ENCODE measurements at regions not wholly inside any gene's neighbourhood (a gene's known extent, or its start where the extent isn't known, plus 50 kb on each side); places are given as distances from the start of the nearest gene placed in this dataset.

- no peak overlapping the region for H3K27ac ChIP-seq
- no peak for TF ChIP-seq POLR2AphosphoS5 (IDR thresholded peaks at IDR 0.05)
- H3K36me3 ChIP-seq, result no peaks in the 10 kb centered on the region
- DNase-seq (ENCODE audit: low spot score in 2 of 2), result no peak
- no peaks in the 10 kb centered on the region for H3K4me1 ChIP-seq
- no peaks in the 10 kb centered on the region for H3K27me3 ChIP-seq
- intact Hi-C loops (cut with DNase I; ENCODE audit: low total_unique reads), result no loop called here
- H3K4me3 ChIP-seq, result no peak overlapping the region
- no peaks in the 10 kb centered on the region for H3K9me3 ChIP-seq
Measured at GRCh38 chr12:75674393-75674792, 163.0 kb upstream of the KRR1 start.

- H3K27me3 ChIP-seq, result no peaks in the 10 kb centered on the region
- H3K4me3 ChIP-seq, result no peak overlapping the region
- H3K27ac ChIP-seq, result no peak overlapping the region
- no peaks in the 10 kb centered on the region for H3K4me1 ChIP-seq
- H3K36me3 ChIP-seq, result no peaks in the 10 kb centered on the region
- DNase-seq (ENCODE audit: low spot score in 2 of 2), result no peak
- no peaks in the 10 kb centered on the region for H3K9me3 ChIP-seq
- TF ChIP-seq POLR2AphosphoS5 (IDR thresholded peaks at IDR 0.05) (no peak), POLR2A (IDR thresholded peaks at IDR 0.05) (no peak)
- TF ChIP-seq, protein P1, sequence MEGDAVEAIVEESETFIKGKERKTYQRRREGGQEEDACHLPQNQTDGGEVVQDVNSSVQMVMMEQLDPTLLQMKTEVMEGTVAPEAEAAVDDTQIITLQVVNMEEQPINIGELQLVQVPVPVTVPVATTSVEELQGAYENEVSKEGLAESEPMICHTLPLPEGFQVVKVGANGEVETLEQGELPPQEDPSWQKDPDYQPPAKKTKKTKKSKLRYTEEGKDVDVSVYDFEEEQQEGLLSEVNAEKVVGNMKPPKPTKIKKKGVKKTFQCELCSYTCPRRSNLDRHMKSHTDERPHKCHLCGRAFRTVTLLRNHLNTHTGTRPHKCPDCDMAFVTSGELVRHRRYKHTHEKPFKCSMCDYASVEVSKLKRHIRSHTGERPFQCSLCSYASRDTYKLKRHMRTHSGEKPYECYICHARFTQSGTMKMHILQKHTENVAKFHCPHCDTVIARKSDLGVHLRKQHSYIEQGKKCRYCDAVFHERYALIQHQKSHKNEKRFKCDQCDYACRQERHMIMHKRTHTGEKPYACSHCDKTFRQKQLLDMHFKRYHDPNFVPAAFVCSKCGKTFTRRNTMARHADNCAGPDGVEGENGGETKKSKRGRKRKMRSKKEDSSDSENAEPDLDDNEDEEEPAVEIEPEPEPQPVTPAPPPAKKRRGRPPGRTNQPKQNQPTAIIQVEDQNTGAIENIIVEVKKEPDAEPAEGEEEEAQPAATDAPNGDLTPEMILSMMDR (IDR thresholded peaks at IDR 0.05), result no peak
- intact Hi-C loops (cut with DNase I; ENCODE audit: low total_unique reads), result no loop called here
Measured at GRCh38 chr12:75672200-75672599, 160.8 kb upstream of the KRR1 start.

DNA sequence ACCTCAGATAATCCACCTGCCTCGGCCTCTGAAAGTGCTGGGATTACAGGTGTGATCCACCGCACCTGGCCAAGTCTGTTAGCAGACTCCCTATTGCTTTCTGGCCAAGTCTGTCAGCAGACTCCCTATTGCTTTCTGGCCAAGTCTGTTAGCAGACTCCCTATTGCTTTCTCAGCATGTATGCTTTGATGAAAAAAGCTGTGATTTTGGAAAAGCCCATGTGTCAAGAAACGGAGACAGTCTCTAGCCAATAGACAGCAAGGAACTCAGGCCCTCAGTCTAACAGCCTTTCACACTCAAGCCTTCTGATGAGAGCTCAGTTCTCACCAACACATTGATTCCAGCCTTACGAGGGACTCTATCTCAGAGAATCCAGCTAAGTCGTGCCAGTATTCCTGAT is 158.8 kb upstream of the KRR1 start:
- intact Hi-C loops (cut with DNase I; ENCODE audit: low total_unique reads), result no loop called here
- no peaks in the 10 kb centered on the region for H3K27me3 ChIP-seq
- H3K27ac ChIP-seq, result no peak overlapping the region
- DNase-seq (ENCODE audit: low spot score in 2 of 2), result no peak
- H3K36me3 ChIP-seq, result no peaks in the 10 kb centered on the region
- H3K4me3 ChIP-seq, result no peak overlapping the region
- H3K9me3 ChIP-seq, result no peaks in the 10 kb centered on the region
- TF ChIP-seq, protein P1 (IDR thresholded peaks at IDR 0.05), result no peak
- no peak for TF ChIP-seq POLR2AphosphoS5 (IDR thresholded peaks at IDR 0.05)
- TF ChIP-seq POLR2A (IDR thresholded peaks at IDR 0.05), result no peak
- H3K4me1 ChIP-seq, result no peaks in the 10 kb centered on the region

- H3K4me1 ChIP-seq, result no peaks in the 10 kb centered on the region
- TF ChIP-seq POLR2AphosphoS5 (IDR thresholded peaks at IDR 0.05), result no peak
- TF ChIP-seq POLR2A (IDR thresholded peaks at IDR 0.05), result no peak
- TF ChIP-seq, protein P1 (IDR thresholded peaks at IDR 0.05), result no peak
- intact Hi-C loops (cut with DNase I; ENCODE audit: low total_unique reads), result no loop called here
- H3K36me3 ChIP-seq, result no peaks in the 10 kb centered on the region
- peak overlapping the region; percentile 25 to 36 for H3K27ac ChIP-seq
- no peaks in the 10 kb centered on the region for H3K27me3 ChIP-seq
- H3K9me3 ChIP-seq, result no peaks in the 10 kb centered on the region
- no peak for DNase-seq (ENCODE audit: low spot score in 2 of 2)
- H3K4me3 ChIP-seq, result no peak overlapping the region
Measured at GRCh38 chr12:75666939-75667334, 155.5 kb upstream of the KRR1 start.

DNA sequence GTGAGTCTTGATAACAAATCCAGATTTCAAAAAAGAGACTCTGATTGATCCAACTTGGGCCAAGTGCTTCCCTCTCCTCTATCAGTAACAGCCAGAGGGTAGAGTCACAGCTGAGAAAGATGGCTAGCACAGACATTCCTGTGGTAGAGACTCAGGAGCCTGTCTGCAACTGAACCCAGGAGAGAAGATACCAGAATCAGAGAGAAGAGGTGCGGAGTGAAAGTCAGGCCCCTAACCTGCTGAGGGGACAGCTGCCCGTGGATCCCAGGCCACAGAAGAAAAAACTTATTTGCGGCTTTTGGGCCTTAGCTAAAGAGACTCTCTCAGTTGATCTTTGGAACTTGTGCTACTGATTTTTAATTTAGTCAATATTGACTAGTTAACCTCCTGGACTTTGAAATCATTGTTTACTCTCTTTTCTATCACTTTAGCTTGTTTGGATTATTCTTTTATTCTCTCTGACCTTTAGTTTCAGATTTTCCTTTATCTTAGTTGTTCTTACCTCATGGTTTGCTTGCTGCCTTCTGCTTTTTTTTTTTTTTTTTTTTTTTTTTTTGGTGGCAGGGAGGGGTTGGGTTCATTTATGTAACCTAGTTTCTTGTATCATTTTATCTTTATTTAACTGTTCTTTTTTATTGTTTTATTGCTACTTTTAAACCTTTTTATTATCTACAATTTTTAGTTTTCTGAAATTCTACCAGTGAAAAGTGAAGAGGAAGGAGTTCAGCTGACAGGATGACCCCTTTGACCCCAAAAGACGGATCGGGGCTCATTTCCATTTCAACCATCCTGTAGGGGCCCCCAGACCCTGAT is 154.9 kb upstream of the KRR1 start:
- H3K27me3 ChIP-seq, result no peaks in the 10 kb centered on the region
- H3K27ac ChIP-seq, result peak overlapping the region; percentile 25 to 36
- H3K36me3 ChIP-seq, result no peaks in the 10 kb centered on the region
- intact Hi-C loops (cut with DNase I; ENCODE audit: low total_unique reads), result no loop called here
- no peaks in the 10 kb centered on the region for H3K4me1 ChIP-seq
- no peaks in the 10 kb centered on the region for H3K9me3 ChIP-seq
- no peak for DNase-seq (ENCODE audit: low spot score in 2 of 2)
- TF ChIP-seq POLR2AphosphoS5 (IDR thresholded peaks at IDR 0.05) (no peak), POLR2A (IDR thresholded peaks at IDR 0.05) (no peak)
- TF ChIP-seq, protein P1 (IDR thresholded peaks at IDR 0.05), result no peak
- H3K4me3 ChIP-seq, result no peak overlapping the region

Data from breast epithelium (tissue), 4 donors.